ENCODE measurements at regions not wholly inside any gene's neighbourhood (a gene's known extent, or its start where the extent isn't known, plus 50 kb on each side); places are given as distances from the start of the nearest gene placed in this dataset.

GRCh38 chr20:39190666-39191570 is 228.8 kb downstream of the DHX35 start:
- no peaks in the 10 kb centered on the region for H4K20me1 ChIP-seq (ENCODE audit: low read depth, low read length)
- TF ChIP-seq EZH2phosphoT487 (conservative IDR thresholded peaks at IDR 0.05; ENCODE audit: low read length) (no peak), CTCF (IDR thresholded peaks at IDR 0.05; ENCODE audit: insufficient read depth, low read length, poor library complexity, severe bottlenecking) (no peak)
- H3K9ac ChIP-seq (ENCODE audit: low read length) = no peak overlapping the region
- no peak overlapping the region for H3K27ac ChIP-seq (ENCODE audit: low read depth, low read length)
- no peaks in the 10 kb centered on the region for H3K9me2 ChIP-seq (replicated peaks; ENCODE audit: insufficient read depth, low read length)
- H2AFZ ChIP-seq (ENCODE audit: low read depth, low read length, severe bottlenecking) = no peak overlapping the region
- 0 out of 2 replicates have a peak, but pooled peaks cover under 1% of the 10 kb centered on the region for H3K9me3 ChIP-seq (ENCODE audit: insufficient read depth, low read length)
- no peaks in the 10 kb centered on the region for H3K79me2 ChIP-seq (ENCODE audit: insufficient read depth, low read length)
- H3F3A ChIP-seq (ENCODE audit: insufficient read depth) = no peaks in the 10 kb centered on the region
- H3K27me3 ChIP-seq (ENCODE audit: low read length) = no peaks in the 10 kb centered on the region
- H3K36me3 ChIP-seq (ENCODE audit: low read length) = no peaks in the 10 kb centered on the region
- H3K4me2 ChIP-seq (ENCODE audit: low read depth, low read length, poor library complexity, severe bottlenecking) = no peak overlapping the region
- H3K4me3 ChIP-seq (ENCODE audit: insufficient read depth, low read length, poor library complexity, severe bottlenecking) = no peak overlapping the region

DNA sequence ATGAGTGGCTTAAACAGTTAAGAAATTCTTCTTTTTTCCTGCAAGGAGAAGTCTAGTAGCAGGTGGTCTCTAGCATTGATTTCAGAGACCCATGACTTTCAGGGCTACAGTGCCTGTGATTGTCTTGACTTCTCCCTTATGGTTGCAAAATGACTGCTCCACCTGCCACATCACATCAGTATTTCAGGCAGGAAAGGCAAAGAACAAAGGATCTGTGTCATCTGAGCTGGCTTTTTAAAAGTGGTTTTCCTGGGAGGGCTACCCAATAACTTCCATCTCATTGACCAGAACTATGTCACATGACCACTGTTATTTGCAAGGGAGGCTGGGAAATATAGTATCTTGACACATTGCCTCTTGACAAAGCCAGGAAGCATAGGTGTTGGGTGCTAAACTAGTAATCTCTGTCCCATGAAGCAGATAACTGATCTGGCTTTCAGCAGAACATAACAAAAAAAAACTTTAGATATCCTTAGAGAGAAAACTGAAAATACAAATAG is 226.2 kb downstream of the DHX35 start:
- no peak overlapping the region for H3K27ac ChIP-seq (ENCODE audit: low read depth, low read length)
- no peaks in the 10 kb centered on the region for H3K9me2 ChIP-seq (replicated peaks; ENCODE audit: insufficient read depth, low read length)
- TF ChIP-seq EZH2phosphoT487 (conservative IDR thresholded peaks at IDR 0.05; ENCODE audit: low read length) (no peak), CTCF (IDR thresholded peaks at IDR 0.05; ENCODE audit: insufficient read depth, low read length, poor library complexity, severe bottlenecking) (no peak)
- H3K9me3 ChIP-seq (ENCODE audit: insufficient read depth, low read length) = peaks cover 11% of the 10 kb centered on the region; the same call in 1 of the 2 replicates
- no peak overlapping the region for H3K9ac ChIP-seq (ENCODE audit: low read length)
- H3K27me3 ChIP-seq (ENCODE audit: low read length) = no peaks in the 10 kb centered on the region
- no peak overlapping the region for H3K4me2 ChIP-seq (ENCODE audit: low read depth, low read length, poor library complexity, severe bottlenecking)
- H2AFZ ChIP-seq (ENCODE audit: low read depth, low read length, severe bottlenecking) = no peak overlapping the region
- H3K79me2 ChIP-seq (ENCODE audit: insufficient read depth, low read length) = no peaks in the 10 kb centered on the region
- H3K4me3 ChIP-seq (ENCODE audit: insufficient read depth, low read length, poor library complexity, severe bottlenecking) = no peak overlapping the region
- H3K36me3 ChIP-seq (ENCODE audit: low read length) = no peaks in the 10 kb centered on the region
- no peaks in the 10 kb centered on the region for H4K20me1 ChIP-seq (ENCODE audit: low read depth, low read length)
- no peaks in the 10 kb centered on the region for H3F3A ChIP-seq (ENCODE audit: insufficient read depth)

DNA sequence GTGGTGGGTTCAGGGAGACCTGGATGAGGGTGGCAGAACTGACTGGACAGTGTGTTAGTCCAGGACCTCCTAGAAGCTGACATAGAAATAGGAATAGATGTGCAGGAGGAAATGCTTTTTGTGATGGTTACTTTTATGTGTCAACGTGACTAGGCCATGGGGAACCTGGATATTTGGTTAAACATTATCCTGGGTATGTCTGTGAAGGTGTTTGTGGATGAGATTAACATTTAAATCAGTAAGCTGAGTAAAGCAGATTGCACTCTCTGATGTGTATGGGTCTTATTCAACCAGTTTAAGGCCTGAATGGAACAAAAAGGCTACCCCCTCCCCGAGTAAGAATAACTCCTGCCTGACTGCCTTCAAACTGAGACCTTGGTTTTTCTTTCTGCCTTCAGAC is 219.3 kb downstream of the DHX35 start:
- Histone ChIP-seq H3K9ac (ENCODE audit: low read length) (no peak overlapping the region), H3K79me2 (ENCODE audit: insufficient read depth, low read length) (no peaks in the 10 kb centered on the region), H3K9me2 (replicated peaks; ENCODE audit: insufficient read depth, low read length) (no peaks in the 10 kb centered on the region), H2AFZ (ENCODE audit: low read depth, low read length, severe bottlenecking) (no peak overlapping the region), H3K27ac (ENCODE audit: low read depth, low read length) (no peak overlapping the region), H3K27me3 (ENCODE audit: low read length) (no peaks in the 10 kb centered on the region), H3K36me3 (ENCODE audit: low read length) (no peaks in the 10 kb centered on the region), H3K9me3 (ENCODE audit: insufficient read depth, low read length) (peaks cover 11% of the 10 kb centered on the region; the same call in 1 of the 2 replicates), H3K4me3 (ENCODE audit: insufficient read depth, low read length, poor library complexity, severe bottlenecking) (no peak overlapping the region), H3F3A (ENCODE audit: insufficient read depth) (no peaks in the 10 kb centered on the region), H3K4me2 (ENCODE audit: low read depth, low read length, poor library complexity, severe bottlenecking) (no peak overlapping the region), H4K20me1 (ENCODE audit: low read depth, low read length) (no peaks in the 10 kb centered on the region)
- no peak for TF ChIP-seq CTCF (IDR thresholded peaks at IDR 0.05; ENCODE audit: insufficient read depth, low read length, poor library complexity, severe bottlenecking)

All from SU-DHL-6 (cell line).